Ascending aorta (tissue), 2 donors: ENCODE measurements at regions not wholly inside any gene's neighbourhood (a gene's known extent, or its start where the extent isn't known, plus 50 kb on each side); places are given as distances from the start of the nearest gene placed in this dataset.

Source experiments
- DNase-seq, 2 donors: peaks; one replicate each; pipeline ENCODE4 v3.0.0-alpha.2; 2019; ENCODE audit warnings: low spot score in 2 of 2
- H3K27ac ChIP-seq, 2 donors: fragments of 200-600 bp; sonication (generic); one replicate each; pipeline ENCODE4 v1.5.1; 2016 to 2017; ENCODE audit warnings: mild to moderate bottlenecking in 1 of 2
- H3K27me3 ChIP-seq: fragments of 200-600 bp; sonication (generic); one replicate; pipeline ENCODE4 v1.5.1; 2017
- H3K36me3 ChIP-seq, 2 donors: fragments of 200-600 bp; sonication (generic); one replicate each; pipeline ENCODE4 v1.5.1; 2016
- H3K4me1 ChIP-seq, 2 donors: fragments of 200-600 bp; sonication (generic); one replicate each; pipeline ENCODE4 v1.5.1; 2016 to 2017; ENCODE audit warnings: mild to moderate bottlenecking in 1 of 2
- H3K4me3 ChIP-seq, 2 donors: fragments of 200-600 bp; sonication (generic); one replicate each; pipeline ENCODE4 v1.5.1; 2016 to 2017; ENCODE audit warnings: mild to moderate bottlenecking in 1 of 2
- H3K9me3 ChIP-seq, 2 donors: fragments of 200-600 bp; sonication (generic); one replicate each; pipeline ENCODE4 v1.5.1; 2016
- CTCF ChIP-seq, 3 experiments: fragments of 200-600 bp in 2 of 3; fragments of 450-650 bp in 1 of 3; sonication (generic) in 2 of 3; IDR thresholded peaks; one replicate each; pipeline ENCODE4 v1.5.1; 2016 to 2019; ENCODE audit warnings: antibody characterized with exemption in 3 of 3, mild to moderate bottlenecking in 1 of 3, moderate library complexity in 1 of 3
- intact Hi-C: fragments of 100-400 bp; cut with DNase I; formaldehyde crosslinking; loops from one replicate; pipeline ENCODE4 v1.15.1; 2023

DNA sequence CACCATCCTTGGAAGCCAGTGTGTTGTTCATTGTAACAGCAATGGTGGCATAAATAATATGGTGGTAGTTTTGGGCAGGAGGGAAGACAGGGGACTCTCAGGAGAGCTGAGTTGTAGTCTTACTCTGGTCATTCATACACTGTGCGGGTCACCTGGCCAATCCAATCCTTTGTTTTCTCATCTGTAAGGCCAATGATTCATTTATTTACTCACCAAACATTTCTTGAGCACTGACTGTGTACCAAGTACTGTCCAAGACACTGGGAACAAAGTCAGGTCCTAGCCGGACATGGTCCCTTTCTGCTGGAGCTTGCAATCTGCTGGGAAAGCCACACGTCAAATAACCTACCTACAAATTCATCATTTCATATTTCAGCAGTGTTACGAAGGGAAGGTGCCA lies 302.7 kb downstream of the CYP26B1 start:
- no peaks in the 10 kb centered on the region for H3K9me3 ChIP-seq
- H3K4me3 ChIP-seq, result no peak overlapping the region
- TF ChIP-seq CTCF (IDR thresholded peaks at IDR 0.05), result no peak
- peaks cover 6 to 22% of the 10 kb centered on the region in 2 donors for H3K4me1 ChIP-seq
- H3K27me3 ChIP-seq, result no peaks in the 10 kb centered on the region
- intact Hi-C loops, result loop anchor here (5.0 kb wide), 1 partner anchor 128 kb away; no protein-coding TSS in a partner anchor
- no peak for DNase-seq
- H3K36me3 ChIP-seq, result no peaks in the 10 kb centered on the region
- H3K27ac ChIP-seq, result no peak overlapping the region

DNA sequence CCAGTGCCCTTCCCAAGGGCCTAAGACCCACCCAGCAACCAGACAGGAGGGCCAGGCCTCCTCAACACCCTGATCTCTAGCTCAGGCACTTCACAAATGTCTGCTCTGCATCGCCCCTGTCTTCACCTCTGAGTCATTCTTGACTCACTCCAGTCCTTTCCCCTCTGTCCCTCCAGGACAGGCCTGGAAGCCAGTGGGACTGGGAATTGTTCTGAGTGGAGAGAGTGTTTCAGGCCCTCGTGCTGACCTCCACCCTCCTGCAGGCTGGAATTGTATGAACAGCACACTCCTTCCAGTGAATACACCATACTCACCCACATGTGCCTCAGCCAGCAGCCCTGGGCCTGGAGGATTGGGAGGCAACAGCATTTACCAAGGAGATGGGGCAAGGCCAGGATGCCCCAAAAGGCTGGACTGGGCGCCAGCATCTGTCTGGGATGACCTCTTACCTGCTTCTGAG lies 304.2 kb downstream of the CYP26B1 start:
- intact Hi-C loops, result no loop called here
- H3K27ac ChIP-seq, result peak overlapping the region; percentile 25 to 42
- H3K27me3 ChIP-seq, result no peaks in the 10 kb centered on the region
- no peak for TF ChIP-seq CTCF (IDR thresholded peaks at IDR 0.05)
- no peaks in the 10 kb centered on the region for H3K36me3 ChIP-seq
- H3K4me1 ChIP-seq, result peaks cover 0 to 12% of the 10 kb centered on the region in 2 donors
- no peak overlapping the region for H3K4me3 ChIP-seq
- H3K9me3 ChIP-seq, result no peaks in the 10 kb centered on the region
- no peak for DNase-seq

- H3K9me3 ChIP-seq, result no peaks in the 10 kb centered on the region
- H3K36me3 ChIP-seq, result no peaks in the 10 kb centered on the region
- DNase-seq, result no peak
- peaks cover 0 to 12% of the 10 kb centered on the region in 2 donors for H3K4me1 ChIP-seq
- no peak overlapping the region for H3K27ac ChIP-seq
- TF ChIP-seq CTCF (IDR thresholded peaks at IDR 0.05), result no peak
- H3K4me3 ChIP-seq, result no peak overlapping the region
- no peaks in the 10 kb centered on the region for H3K27me3 ChIP-seq
- intact Hi-C loops, result no loop called here
These were observed 304.9 kb downstream of the CYP26B1 start for GRCh38 chr2:71842744-71843143.

GRCh38 chr2:71839826-71840225 lies 307.8 kb downstream of the CYP26B1 start:
- peaks cover 0 to 8% of the 10 kb centered on the region in 2 donors for H3K4me1 ChIP-seq
- H3K9me3 ChIP-seq, result no peaks in the 10 kb centered on the region
- DNase-seq, result no peak
- intact Hi-C loops, result no loop called here
- no peak overlapping the region for H3K4me3 ChIP-seq
- H3K36me3 ChIP-seq, result no peaks in the 10 kb centered on the region
- H3K27ac ChIP-seq, result no peak overlapping the region
- no peaks in the 10 kb centered on the region for H3K27me3 ChIP-seq
- TF ChIP-seq CTCF (IDR thresholded peaks at IDR 0.05), result no peak

DNA sequence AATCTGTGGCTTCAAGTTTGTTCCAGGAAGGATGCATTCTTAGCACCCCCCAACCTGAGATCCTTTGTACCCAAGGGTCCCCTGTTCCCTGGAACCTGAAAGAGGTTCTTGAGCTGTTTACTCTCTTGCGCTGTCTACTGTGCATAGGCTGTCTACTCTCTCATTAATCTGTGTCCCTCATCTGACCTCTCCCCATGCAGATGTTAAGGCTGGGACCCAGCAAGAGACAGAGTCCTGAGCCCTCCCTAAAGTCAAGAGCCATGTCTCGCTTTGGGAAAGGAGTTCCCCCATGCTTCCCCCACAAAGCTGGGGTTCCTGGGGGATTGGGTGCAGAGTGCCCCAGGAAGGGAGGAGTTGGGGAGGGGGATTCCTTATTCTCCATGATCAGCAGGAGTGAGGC lies 312.9 kb downstream of the CYP26B1 start:
- peaks cover 0 to 8% of the 10 kb centered on the region in 2 donors for H3K9me3 ChIP-seq
- no peak for DNase-seq
- no peaks in the 10 kb centered on the region for H3K27me3 ChIP-seq
- intact Hi-C loops, result no loop called here
- no peak overlapping the region for H3K27ac ChIP-seq
- H3K4me3 ChIP-seq, result no peak overlapping the region
- peaks cover 4 to 20% of the 10 kb centered on the region in 2 donors for H3K4me1 ChIP-seq
- TF ChIP-seq CTCF (IDR thresholded peaks at IDR 0.05), result no peak
- no peaks in the 10 kb centered on the region for H3K36me3 ChIP-seq
